DOHH2 (cell line): ENCODE measurements at regions not wholly inside any gene's neighbourhood (a gene's known extent, or its start where the extent isn't known, plus 50 kb on each side); places are given as distances from the start of the nearest gene placed in this dataset.

ENCODE experiments used
- CTCF ChIP-seq: fragments of 200-600 bp; sonication (generic); IDR thresholded peaks from one replicate; pipeline ENCODE4 v1.5.1; 2014; ENCODE audit warnings: antibody characterized with exemption, mild to moderate bottlenecking, low read depth, low read length; ENCODE audit not compliant: poor library complexity, severe bottlenecking
- EZH2phosphoT487 ChIP-seq: fragments of 200-600 bp; sonication (generic); IDR thresholded peaks from 2 replicates; pipeline ENCODE4 v1.6.1; 2017; ENCODE audit warnings: borderline replicate concordance, mild to moderate bottlenecking, antibody characterized with exemption, low read length, moderate library complexity, mixed read lengths

GRCh38 chr18:22268641-22269128 lies 99.3 kb downstream of the GATA6 start:
- no peak for TF ChIP-seq EZH2phosphoT487
- no peak for TF ChIP-seq CTCF
